ENCODE measurements at regions not wholly inside any gene's neighbourhood (a gene's known extent, or its start where the extent isn't known, plus 50 kb on each side); places are given as distances from the start of the nearest gene placed in this dataset.
"Not testable (repeated sequence)": the region's sequence is repeated elsewhere in the genome, so short reads cannot be mapped to it uniquely, and the experiment has no call there.

DNA sequence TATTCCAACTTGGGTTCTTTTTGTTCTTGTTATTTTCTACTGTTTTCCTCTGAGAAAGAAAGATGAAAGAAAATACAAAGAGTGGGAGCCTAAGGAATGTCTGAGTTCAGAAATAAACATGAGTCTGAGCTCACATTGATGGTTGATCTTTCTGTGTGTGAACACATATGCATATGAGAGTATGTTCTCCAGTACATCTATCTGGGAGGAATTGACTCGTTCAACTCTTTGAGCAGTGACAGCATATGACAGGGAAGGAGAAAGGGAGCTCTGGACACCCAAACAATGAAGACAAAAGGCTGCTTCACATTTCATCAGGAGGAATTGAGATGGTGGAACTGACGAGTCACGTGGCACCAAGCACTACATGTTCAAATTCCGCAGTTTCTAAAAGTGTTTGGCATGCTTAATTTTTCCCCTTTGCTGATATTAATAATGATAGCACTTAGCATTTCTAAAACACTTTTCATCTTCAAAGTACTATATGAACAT, 229.8 kb upstream of the ACVR2A start:
- DNase-seq (ENCODE audit: extremely low read depth, low read depth, low spot score) = no peak

- no peak for DNase-seq (ENCODE audit: extremely low read depth, low read depth, low spot score)
These were observed 230.4 kb upstream of the ACVR2A start for GRCh38 chr2:147614471-147614870.

DNA sequence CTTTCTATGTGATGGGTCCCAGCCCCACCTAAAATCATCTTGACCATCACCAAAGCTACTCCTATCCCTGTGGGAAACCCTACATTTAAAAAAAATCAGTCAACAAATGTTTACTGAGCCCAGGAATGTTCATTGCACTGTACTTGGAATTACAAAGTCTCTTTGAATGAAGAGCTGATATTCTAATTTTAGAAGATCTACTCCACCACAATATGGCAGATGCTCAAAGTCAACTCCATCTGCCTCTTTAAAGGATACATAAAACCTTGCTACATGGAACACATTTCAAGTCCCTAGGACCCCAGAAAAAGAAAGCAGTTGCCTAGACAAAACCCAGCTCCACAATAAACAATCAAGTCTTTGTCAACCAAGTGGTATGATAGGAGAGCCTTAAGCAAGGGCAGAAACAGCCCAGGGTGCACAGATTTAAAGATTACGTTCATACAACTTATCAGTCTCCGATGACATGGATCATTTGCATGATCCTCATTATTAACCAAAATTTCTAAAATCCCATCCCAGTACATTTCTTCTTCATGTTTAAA, 234.3 kb upstream of the ACVR2A start:
- DNase-seq (ENCODE audit: extremely low read depth, low read depth, low spot score) = no peak

GRCh38 chr2:147609301-147609700, 235.5 kb upstream of the ACVR2A start:
- no peak for DNase-seq (ENCODE audit: extremely low read depth, low read depth, low spot score)

DNA sequence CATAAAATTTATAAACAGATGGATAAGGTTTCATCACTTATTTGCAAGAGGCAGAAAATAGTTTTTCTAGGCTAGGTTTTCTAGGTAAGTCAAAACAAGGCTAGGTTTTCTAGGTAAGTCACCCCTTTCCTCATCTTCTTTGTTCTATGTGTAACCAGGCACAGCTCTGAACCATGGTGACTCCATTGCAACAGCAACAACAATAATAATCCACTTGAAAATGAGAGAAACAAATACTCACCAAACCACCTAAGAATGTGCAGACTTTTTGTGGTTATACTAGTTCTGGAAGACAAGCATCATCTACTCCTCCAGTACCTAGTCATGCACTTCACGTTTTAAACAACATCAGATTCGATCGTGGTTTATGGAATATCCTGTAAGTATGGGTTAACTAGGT, 237.4 kb upstream of the ACVR2A start:
- no peak for DNase-seq (ENCODE audit: extremely low read depth, low read depth, low spot score)

DNA sequence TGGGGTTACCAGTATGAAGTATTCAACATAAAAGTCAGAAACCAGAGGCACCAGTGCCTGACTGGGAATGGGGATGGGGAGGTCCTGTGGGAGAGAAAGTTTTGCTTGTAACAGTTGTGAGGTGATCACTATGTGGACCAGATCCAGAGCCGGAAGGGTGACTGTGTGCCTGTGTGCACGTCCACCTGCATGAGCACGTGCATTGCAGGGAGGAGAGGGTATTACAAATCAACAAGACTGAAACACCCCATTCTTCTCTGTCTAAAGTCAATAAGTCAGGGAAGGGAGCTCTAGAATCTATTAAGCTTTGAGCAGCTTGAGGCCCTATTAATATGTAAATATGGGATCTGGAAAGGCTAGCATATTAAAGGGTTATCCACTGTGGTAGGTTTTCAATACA, 241.0 kb upstream of the ACVR2A start:
- DNase-seq (ENCODE audit: extremely low read depth, low read depth, low spot score) = no peak

GRCh38 chr2:147603447-147603846, 241.4 kb upstream of the ACVR2A start:
- no peak for DNase-seq (ENCODE audit: extremely low read depth, low read depth, low spot score)

- DNase-seq (ENCODE audit: extremely low read depth, low read depth, low spot score) = no peak
These were observed 244.2 kb upstream of the ACVR2A start for GRCh38 chr2:147600646-147601045.

- no peak for DNase-seq (ENCODE audit: extremely low read depth, low read depth, low spot score)
These were observed 244.6 kb upstream of the ACVR2A start for GRCh38 chr2:147600223-147600622.

DNA sequence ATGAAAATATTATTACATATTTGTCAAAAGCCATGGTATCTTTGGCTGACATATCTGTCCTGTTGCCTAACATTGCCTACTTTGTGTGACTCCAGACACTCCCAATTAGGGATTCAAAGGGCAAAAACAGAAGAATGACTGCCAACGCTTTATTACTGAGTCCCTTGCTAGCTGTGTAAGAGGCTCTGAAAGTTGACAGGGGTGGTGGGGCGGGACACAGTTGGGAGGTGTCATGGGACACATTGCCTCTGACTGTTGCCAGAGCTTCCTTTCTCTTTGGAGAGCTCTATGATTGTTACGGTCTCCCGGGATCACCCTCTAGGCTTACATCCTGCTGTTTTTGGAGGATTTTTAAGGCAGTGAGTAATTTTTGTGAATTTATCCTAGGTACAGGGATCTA, 249.6 kb upstream of the ACVR2A start:
- DNase-seq (ENCODE audit: extremely low read depth, low read depth, low spot score) = no peak

- DNase-seq (ENCODE audit: extremely low read depth, low read depth, low spot score) = no peak
These were observed 250.8 kb upstream of the ACVR2A start for GRCh38 chr2:147594038-147594437.

GRCh38 chr2:147592784-147593183, 252.0 kb upstream of the ACVR2A start:
- DNase-seq (ENCODE audit: extremely low read depth, low read depth, low spot score) = not testable (repeated sequence)

DNA sequence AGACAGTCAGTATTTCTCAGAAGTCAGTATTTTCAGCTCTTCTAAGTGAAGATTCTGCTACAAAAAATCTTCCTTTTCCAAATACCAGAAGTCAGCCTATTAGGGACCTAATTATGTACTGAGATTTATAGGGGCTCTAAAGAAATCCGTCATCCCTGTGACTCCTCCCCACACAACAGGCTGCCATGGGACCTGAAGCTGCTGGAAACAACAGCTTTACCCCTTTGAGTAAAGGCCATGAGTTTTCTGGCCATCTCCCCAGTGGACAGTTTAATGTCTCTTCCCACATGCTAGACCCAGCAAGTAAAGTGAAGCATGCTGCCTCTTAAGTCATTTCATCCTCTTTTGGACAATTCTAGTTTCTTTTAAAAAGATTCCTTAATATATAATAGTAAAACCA, 255.7 kb upstream of the ACVR2A start:
- DNase-seq (ENCODE audit: extremely low read depth, low read depth, low spot score) = no peak

DNA sequence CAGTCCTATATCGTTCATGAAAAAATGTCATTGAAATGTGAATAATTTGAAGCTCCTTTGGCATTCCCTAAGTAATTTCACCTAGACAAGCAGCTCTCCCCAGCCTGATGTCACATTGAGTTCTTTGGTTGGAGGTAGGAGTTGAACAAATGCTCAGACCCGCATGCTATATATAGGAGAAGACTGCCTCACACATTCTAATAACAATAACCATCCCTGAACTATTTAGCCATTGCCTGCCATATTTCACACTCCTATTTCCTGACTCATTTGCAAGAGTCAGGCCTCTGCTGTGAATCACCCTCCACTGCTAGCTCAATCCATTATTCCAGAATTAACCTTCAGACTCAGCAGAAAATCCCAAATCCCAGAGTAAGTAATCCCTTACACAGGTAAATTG, 256.6 kb upstream of the ACVR2A start:
- no peak for DNase-seq (ENCODE audit: extremely low read depth, low read depth, low spot score)

DNA sequence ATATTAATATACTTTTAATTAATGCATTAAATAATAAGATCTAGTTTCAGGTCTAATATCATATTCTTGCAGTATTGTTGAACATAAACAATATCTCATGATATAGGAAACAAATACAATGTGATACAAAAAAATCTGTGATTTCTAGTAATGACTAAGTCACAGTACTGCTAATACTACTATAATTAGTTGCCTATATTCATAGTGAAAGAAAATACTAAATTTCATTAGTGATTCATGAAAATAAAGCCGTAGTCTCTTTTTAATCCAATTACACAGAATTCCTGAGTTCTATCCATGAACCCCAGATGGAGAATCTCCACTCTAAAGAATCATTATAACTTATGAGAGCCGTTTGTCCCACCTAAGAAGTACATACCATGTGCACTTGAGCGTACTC, 266.3 kb upstream of the ACVR2A start:
- DNase-seq (ENCODE audit: extremely low read depth, low read depth, low spot score) = no peak

- DNase-seq (ENCODE audit: extremely low read depth, low read depth, low spot score) = no peak
These were observed 266.8 kb upstream of the ACVR2A start for GRCh38 chr2:147577998-147578380.

DNA sequence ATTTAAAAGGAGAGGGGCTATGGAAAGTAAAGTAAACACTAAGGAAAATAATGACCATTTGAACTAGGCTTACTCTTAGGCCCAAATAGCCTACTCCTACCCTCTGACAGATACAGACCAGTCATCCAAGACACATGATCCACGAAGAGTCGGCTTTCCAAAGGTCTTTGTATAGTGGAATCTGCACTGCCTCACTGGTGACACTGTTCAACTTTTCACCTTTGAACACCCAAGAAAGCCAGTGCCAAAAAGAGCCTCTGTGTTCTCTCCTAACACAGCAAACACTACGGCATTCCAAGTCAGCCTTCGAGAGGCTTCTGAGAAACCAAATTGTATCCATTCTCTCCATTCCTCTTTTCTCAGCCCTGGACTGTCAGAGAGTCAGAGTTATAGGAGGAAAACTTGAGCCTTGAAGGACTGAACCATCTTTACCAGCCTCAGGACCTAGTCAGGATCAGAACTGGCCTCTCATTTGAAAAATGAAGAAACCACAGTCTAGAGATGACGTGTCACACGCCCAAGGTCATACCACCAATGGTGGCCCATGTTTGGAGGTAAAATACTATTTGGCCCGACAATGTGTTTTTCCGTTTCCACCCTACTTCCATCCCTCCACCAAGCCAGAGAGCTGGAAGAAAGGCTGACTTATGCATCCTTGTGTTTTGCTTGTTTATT, 267.4 kb upstream of the ACVR2A start:
- DNase-seq (ENCODE audit: extremely low read depth, low read depth, low spot score) = no peak

GRCh38 chr2:147575106-147575505, 269.7 kb upstream of the ACVR2A start:
- no peak for DNase-seq (ENCODE audit: extremely low read depth, low read depth, low spot score)

GRCh38 chr2:147572622-147573021, 272.2 kb upstream of the ACVR2A start:
- DNase-seq (ENCODE audit: extremely low read depth, low read depth, low spot score) = no peak

DNA sequence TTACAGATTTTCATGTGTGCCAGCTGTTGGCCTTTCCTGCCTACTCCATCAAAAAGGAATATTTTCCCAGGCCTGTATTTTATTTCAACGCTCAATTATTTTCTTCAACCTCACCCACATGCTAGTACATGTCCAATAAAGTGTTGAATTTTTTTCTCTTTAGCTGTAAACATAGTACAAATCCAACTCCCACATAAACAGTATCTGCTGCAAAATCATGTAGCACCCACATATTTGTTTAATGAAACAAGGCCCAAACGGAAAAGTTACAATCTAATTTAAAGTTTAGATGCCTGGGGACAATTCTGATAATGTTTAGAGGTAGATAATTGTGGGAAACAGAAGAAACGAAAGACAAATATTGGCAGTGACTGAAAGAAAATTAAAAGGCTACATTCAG, 275.4 kb upstream of the ACVR2A start:
- no peak for DNase-seq (ENCODE audit: extremely low read depth, low read depth, low spot score)

DNA sequence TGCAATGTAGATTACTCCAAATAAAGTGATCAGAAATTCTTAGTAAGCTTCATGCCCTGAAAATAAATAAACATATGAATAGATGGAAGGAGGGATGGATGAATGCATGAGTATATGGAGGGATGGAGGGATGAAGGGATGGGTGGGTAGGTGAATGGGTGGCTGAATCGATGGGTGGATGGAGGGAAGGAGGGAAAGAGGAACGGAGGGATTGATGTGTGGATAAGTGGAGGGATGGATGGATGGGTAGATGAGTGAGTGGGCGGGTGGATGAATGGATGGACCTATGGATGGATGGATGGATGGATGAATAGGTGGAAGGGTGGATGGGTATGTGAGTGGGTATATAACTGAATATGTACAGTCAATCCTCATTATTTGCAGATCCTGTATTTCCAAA, 276.7 kb upstream of the ACVR2A start:
- DNase-seq (ENCODE audit: extremely low read depth, low read depth, low spot score) = no peak

GRCh38 chr2:147567136-147567535, 277.7 kb upstream of the ACVR2A start:
- no peak for DNase-seq (ENCODE audit: extremely low read depth, low read depth, low spot score)

All from glomerular endothelial cell (primary cell).